Ishikawa (cell line): ENCODE measurements at regions not wholly inside any gene's neighbourhood (a gene's known extent, or its start where the extent isn't known, plus 50 kb on each side); places are given as distances from the start of the nearest gene placed in this dataset.

ENCODE experiments used
- CEBPB ChIP-seq: IDR thresholded peaks from 2 replicates; pipeline ENCODE4 v1.6.1; 2012
- CREB1 ChIP-seq: IDR thresholded peaks from 2 replicates; pipeline ENCODE4 v1.6.1; 2012; ENCODE audit warnings: low read depth
- EGR1 ChIP-seq: IDR thresholded peaks from 2 replicates; pipeline ENCODE4 v1.6.1; 2012
- EP300 ChIP-seq: IDR thresholded peaks from 2 replicates; pipeline ENCODE4 v1.6.1; 2012; ENCODE audit warnings: borderline replicate concordance
- FOXM1 ChIP-seq: IDR thresholded peaks from 2 replicates; pipeline ENCODE4 v1.6.1; 2012; ENCODE audit warnings: low read depth, borderline replicate concordance
- MAX ChIP-seq: IDR thresholded peaks from 2 replicates; pipeline ENCODE4 v1.6.1; 2012
- NFIC ChIP-seq: IDR thresholded peaks from 2 replicates; pipeline ENCODE4 v1.6.1; 2012
- RAD21 ChIP-seq: IDR thresholded peaks from 2 replicates; pipeline ENCODE4 v1.6.1; 2012; ENCODE audit warnings: low read depth
- REST ChIP-seq: IDR thresholded peaks from 2 replicates; pipeline ENCODE4 v1.6.1; 2012; ENCODE audit warnings: low read depth, mild to moderate bottlenecking
- TAF1 ChIP-seq: IDR thresholded peaks from 2 replicates; pipeline ENCODE4 v1.6.1; 2012; ENCODE audit warnings: low read depth, mild to moderate bottlenecking
- TCF12 ChIP-seq: IDR thresholded peaks from 2 replicates; pipeline ENCODE4 v1.6.1; 2012; ENCODE audit warnings: low read depth
- TEAD4 ChIP-seq: IDR thresholded peaks from 2 replicates; pipeline ENCODE4 v1.6.1; 2012
- USF1 ChIP-seq: IDR thresholded peaks from 2 replicates; pipeline ENCODE4 v1.6.1; 2012
- YY1 ChIP-seq: IDR thresholded peaks from 2 replicates; pipeline ENCODE4 v1.6.1; 2012; ENCODE audit warnings: low read depth
- ZBTB7A ChIP-seq: IDR thresholded peaks from 2 replicates; pipeline ENCODE4 v1.6.1; 2012; ENCODE audit warnings: low read depth

GRCh38 chr12:97216848-97217247 lies 245.8 kb upstream of the RMST start:
- TF ChIP-seq YY1 (no peak), NFIC (no peak), TCF12 (no peak), CEBPB (no peak), RAD21 (no peak), MAX (no peak), CREB1 (no peak), FOXM1 (no peak), ZBTB7A (no peak), TEAD4 (no peak), EP300 (no peak), TAF1 (no peak), REST (no peak), USF1 (no peak)

DNA sequence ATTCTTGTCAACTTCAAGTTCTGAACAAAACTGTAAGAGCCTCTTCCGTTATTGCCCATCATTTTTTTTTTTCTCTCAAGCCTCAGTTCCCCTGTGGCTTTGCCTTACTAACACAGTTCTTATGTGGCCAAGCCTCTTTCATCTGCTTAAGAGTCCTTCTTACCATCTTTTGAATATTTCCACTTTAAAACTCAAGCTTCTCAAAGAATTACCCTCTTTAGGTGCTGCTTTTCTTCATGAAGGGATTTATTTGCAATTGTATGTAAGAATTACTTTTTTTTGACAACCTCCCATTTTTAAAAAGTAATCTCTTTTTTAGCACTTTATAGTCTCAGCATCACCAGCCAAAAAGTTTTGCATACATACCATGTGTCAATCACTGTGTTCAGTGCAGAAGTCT lies 240.2 kb upstream of the RMST start:
- no peak for TF ChIP-seq RAD21
- no peak for TF ChIP-seq USF1
- TF ChIP-seq EP300 = no peak
- no peak for TF ChIP-seq TCF12
- no peak for TF ChIP-seq EGR1
- TF ChIP-seq CREB1 = no peak
- no peak for TF ChIP-seq FOXM1
- no peak for TF ChIP-seq ZBTB7A
- TF ChIP-seq TEAD4 = no peak
- no peak for TF ChIP-seq YY1
- no peak for TF ChIP-seq CEBPB
- no peak for TF ChIP-seq NFIC
- TF ChIP-seq TAF1 = no peak
- TF ChIP-seq REST = no peak
- TF ChIP-seq MAX = no peak

- TF ChIP-seq EGR1 (no peak), REST (no peak), MAX (no peak), USF1 (no peak), ZBTB7A (no peak), NFIC (no peak), YY1 (no peak), TCF12 (no peak), CEBPB (no peak), FOXM1 (no peak), CREB1 (no peak), TEAD4 (no peak), RAD21 (no peak), EP300 (no peak), TAF1 (no peak)
Measured at GRCh38 chr12:97223419-97223818, 239.2 kb upstream of the RMST start.

- TF ChIP-seq USF1 (no peak), TEAD4 (no peak), REST (no peak), NFIC (no peak), EP300 (no peak), TAF1 (no peak), FOXM1 (no peak), TCF12 (no peak), EGR1 (no peak), MAX (no peak), ZBTB7A (no peak), CREB1 (no peak), CEBPB (no peak), YY1 (no peak), RAD21 (no peak)
Measured at GRCh38 chr12:97229004-97229403, 233.6 kb upstream of the RMST start.
